SU-DHL-6 (cell line): ENCODE measurements at regions not wholly inside any gene's neighbourhood (a gene's known extent, or its start where the extent isn't known, plus 50 kb on each side); places are given as distances from the start of the nearest gene placed in this dataset.

Experiments used
- H2AFZ ChIP-seq: fragments of 200-600 bp; sonication (generic); 2 replicates; pipeline ENCODE4 v1.6.1; 2014; ENCODE audit warnings: low read depth, mild to moderate bottlenecking, moderate library complexity, mixed read lengths, antibody characterized with exemption, low read length; ENCODE audit not compliant: severe bottlenecking
- H3F3A ChIP-seq: fragments of 200-600 bp; shearing (Covaris generic); 2 replicates; pipeline ENCODE4 v1.6.0; 2016; ENCODE audit warnings: antibody characterized with exemption, mild to moderate bottlenecking; ENCODE audit not compliant: insufficient read depth
- H3K27ac ChIP-seq: fragments of 200-600 bp; sonication (generic); 2 replicates; pipeline ENCODE4 v1.5.1; 2016; ENCODE audit warnings: low read depth, mild to moderate bottlenecking, low read length, moderate library complexity, mixed read lengths
- H3K27me3 ChIP-seq: fragments of 200-600 bp; sonication (generic), shearing (Covaris generic); 2 replicates; pipeline ENCODE4 v1.6.0; 2014; ENCODE audit warnings: mild to moderate bottlenecking, low read length
- H3K36me3 ChIP-seq: fragments of 200-600 bp; sonication (generic); 2 replicates; pipeline ENCODE4 v1.6.1; 2014; ENCODE audit warnings: mild to moderate bottlenecking, low read length, mixed read lengths
- H3K4me2 ChIP-seq: fragments of 300-600, 200-600 bp; shearing (Covaris generic), sonication (generic); 2 replicates; pipeline ENCODE4 v1.6.0; 2014; ENCODE audit warnings: low read length, low read depth, mild to moderate bottlenecking; ENCODE audit not compliant: poor library complexity, severe bottlenecking
- H3K4me3 ChIP-seq: fragments of 200-600 bp; sonication (generic); 2 replicates; pipeline ENCODE4 v1.5.1; 2014; ENCODE audit warnings: antibody characterized with exemption, low read length, mild to moderate bottlenecking, mixed read lengths; ENCODE audit not compliant: insufficient read depth, poor library complexity, severe bottlenecking
- H3K79me2 ChIP-seq: fragments of 200-600 bp; sonication (generic); 2 replicates; pipeline ENCODE4 v1.6.1; 2014; ENCODE audit warnings: mild to moderate bottlenecking, low read length, moderate library complexity; ENCODE audit not compliant: insufficient read depth
- H3K9ac ChIP-seq: fragments of 200-600 bp; sonication (generic); 2 replicates; pipeline ENCODE4 v1.7.0; 2014; ENCODE audit warnings: mild to moderate bottlenecking, low read length
- H3K9me2 ChIP-seq: fragments of 200-600 bp; sonication (generic); replicated peaks from 2 replicates; pipeline ENCODE4 v1.6.1; 2014; ENCODE audit warnings: low read length; ENCODE audit not compliant: insufficient read depth
- H3K9me3 ChIP-seq: fragments of 200-600 bp; sonication (generic); 2 replicates; pipeline ENCODE4 v1.6.1; 2014; ENCODE audit warnings: low read length, mixed read lengths; ENCODE audit not compliant: insufficient read depth
- H4K20me1 ChIP-seq: fragments of 200-600 bp; sonication (generic); 2 replicates; pipeline ENCODE4 v1.6.1; 2014; ENCODE audit warnings: low read depth, mild to moderate bottlenecking, antibody characterized with exemption, low read length, moderate library complexity, mixed read lengths
- EZH2phosphoT487 ChIP-seq: fragments of 200-600 bp; sonication (generic), shearing (Covaris generic); conservative IDR thresholded peaks from 2 replicates; pipeline ENCODE4 v1.6.1; 2018; ENCODE audit warnings: mild to moderate bottlenecking, antibody characterized with exemption, low read length, moderate library complexity, mixed read lengths
- TF ChIP-seq, protein P1 (sequence below): fragments of 200-600 bp; sonication (generic); IDR thresholded peaks from one replicate; pipeline ENCODE4 v1.5.1; 2017; ENCODE audit warnings: antibody characterized with exemption, mild to moderate bottlenecking, low read length, moderate library complexity; ENCODE audit not compliant: insufficient read depth, poor library complexity, severe bottlenecking

DNA sequence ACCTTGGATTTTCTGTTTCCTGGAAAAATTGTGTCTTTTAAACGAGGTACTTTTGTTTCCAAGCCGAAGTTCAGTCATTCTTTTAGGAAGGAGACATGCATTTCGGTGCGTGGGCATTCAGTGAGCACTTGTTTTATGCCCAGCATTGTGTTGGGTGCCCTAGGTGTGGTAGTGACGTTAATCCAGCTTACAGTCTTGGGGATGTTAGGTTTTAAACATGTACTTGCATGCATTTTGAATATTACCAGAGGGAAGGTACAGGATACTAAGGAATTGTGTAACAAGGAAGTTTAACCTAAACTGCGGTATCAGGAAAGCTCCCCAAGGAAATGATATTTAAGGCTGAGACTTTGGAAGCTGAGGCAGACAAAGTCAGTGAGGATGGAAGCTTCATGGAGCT, 66.3 kb downstream of the ARHGAP35 start:
- no peak overlapping the region for H3K4me2 ChIP-seq
- no peak overlapping the region for H2AFZ ChIP-seq
- H3K9me3 ChIP-seq = no peaks in the 10 kb centered on the region
- peaks cover 90% of the 10 kb centered on the region for H3K79me2 ChIP-seq
- no peak overlapping the region for H3K9ac ChIP-seq
- H3K36me3 ChIP-seq = 0 out of 2 replicates have a peak, but pooled peaks cover 5% of the 10 kb centered on the region
- no peak overlapping the region for H3K27ac ChIP-seq
- no peaks in the 10 kb centered on the region for H3F3A ChIP-seq
- TF ChIP-seq EZH2phosphoT487 = no peak
- TF ChIP-seq, protein P1, sequence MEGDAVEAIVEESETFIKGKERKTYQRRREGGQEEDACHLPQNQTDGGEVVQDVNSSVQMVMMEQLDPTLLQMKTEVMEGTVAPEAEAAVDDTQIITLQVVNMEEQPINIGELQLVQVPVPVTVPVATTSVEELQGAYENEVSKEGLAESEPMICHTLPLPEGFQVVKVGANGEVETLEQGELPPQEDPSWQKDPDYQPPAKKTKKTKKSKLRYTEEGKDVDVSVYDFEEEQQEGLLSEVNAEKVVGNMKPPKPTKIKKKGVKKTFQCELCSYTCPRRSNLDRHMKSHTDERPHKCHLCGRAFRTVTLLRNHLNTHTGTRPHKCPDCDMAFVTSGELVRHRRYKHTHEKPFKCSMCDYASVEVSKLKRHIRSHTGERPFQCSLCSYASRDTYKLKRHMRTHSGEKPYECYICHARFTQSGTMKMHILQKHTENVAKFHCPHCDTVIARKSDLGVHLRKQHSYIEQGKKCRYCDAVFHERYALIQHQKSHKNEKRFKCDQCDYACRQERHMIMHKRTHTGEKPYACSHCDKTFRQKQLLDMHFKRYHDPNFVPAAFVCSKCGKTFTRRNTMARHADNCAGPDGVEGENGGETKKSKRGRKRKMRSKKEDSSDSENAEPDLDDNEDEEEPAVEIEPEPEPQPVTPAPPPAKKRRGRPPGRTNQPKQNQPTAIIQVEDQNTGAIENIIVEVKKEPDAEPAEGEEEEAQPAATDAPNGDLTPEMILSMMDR = no peak
- H3K9me2 ChIP-seq = no peaks in the 10 kb centered on the region
- no peak overlapping the region for H3K4me3 ChIP-seq
- no peaks in the 10 kb centered on the region for H3K27me3 ChIP-seq
- no peaks in the 10 kb centered on the region for H4K20me1 ChIP-seq

DNA sequence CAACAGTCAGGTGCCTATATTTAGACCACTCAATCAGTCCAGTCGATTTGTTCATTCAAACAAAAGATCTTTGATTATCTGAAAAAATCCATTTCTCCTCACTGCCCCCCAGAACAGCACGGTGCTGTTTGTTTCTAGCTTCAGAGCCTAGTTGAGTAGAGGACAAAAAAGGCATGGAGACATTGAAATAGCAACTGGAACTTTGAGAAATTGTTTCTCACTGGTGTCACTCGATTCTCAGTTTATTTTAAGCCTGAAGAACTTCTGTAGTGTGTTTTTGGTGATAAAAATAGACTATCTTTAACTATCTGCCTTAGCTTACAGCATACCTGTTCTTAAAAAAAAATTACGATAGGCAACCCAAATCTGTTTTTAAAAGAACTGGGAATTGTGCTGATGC, 67.1 kb downstream of the ARHGAP35 start:
- TF ChIP-seq, protein P1 = no peak
- TF ChIP-seq EZH2phosphoT487 = no peak
- H3K4me2 ChIP-seq = no peak overlapping the region
- H3K27ac ChIP-seq = no peak overlapping the region
- H3K36me3 ChIP-seq = no peaks in the 10 kb centered on the region
- peaks cover 90% of the 10 kb centered on the region for H3K79me2 ChIP-seq
- H3K9ac ChIP-seq = no peak overlapping the region
- no peaks in the 10 kb centered on the region for H3K9me2 ChIP-seq
- no peak overlapping the region for H2AFZ ChIP-seq
- H3K9me3 ChIP-seq = no peaks in the 10 kb centered on the region
- H3K27me3 ChIP-seq = no peaks in the 10 kb centered on the region
- H4K20me1 ChIP-seq = no peaks in the 10 kb centered on the region; the same call in 1 of the 2 replicates
- H3F3A ChIP-seq = no peaks in the 10 kb centered on the region
- no peak overlapping the region for H3K4me3 ChIP-seq

DNA sequence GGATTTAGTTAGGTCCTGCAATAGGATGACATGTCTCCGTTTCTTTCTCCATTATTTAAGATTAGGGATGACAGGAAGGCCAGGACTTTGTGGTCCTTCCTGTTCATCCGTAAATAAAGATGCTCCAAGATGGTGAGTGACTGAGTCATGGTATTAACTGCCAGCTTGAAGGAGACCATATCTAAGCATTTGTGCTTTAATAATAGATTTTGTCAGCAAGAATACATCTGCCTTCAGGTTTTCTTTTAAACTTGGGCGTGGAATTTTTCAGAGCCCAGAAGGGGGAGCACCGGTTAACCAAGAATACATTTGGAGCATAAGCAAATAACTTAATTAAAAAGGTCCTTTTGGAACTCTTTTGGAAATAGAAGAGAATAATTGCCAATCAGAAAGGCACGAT, 68.2 kb downstream of the ARHGAP35 start:
- Histone ChIP-seq H3K4me2 (no peak overlapping the region), H3K27me3 (no peaks in the 10 kb centered on the region), H3K9me3 (no peaks in the 10 kb centered on the region), H3K79me2 (peaks cover 100% of the 10 kb centered on the region), H4K20me1 (no peaks in the 10 kb centered on the region; the same call in 1 of the 2 replicates), H3K9ac (no peak overlapping the region), H3K27ac (no peak overlapping the region), H3F3A (no peaks in the 10 kb centered on the region), H3K36me3 (no peaks in the 10 kb centered on the region), H2AFZ (no peak overlapping the region), H3K4me3 (no peak overlapping the region), H3K9me2 (no peaks in the 10 kb centered on the region)
- TF ChIP-seq EZH2phosphoT487 = no peak
- TF ChIP-seq, protein P1 = no peak
